ENCODE measurements at regions not wholly inside any gene's neighbourhood (a gene's known extent, or its start where the extent isn't known, plus 50 kb on each side); places are given as distances from the start of the nearest gene placed in this dataset.

GRCh38 chr12:105464406-105464805 is 133.9 kb downstream of the C12orf75 start:
- TF ChIP-seq CTCF (IDR thresholded peaks at IDR 0.05; ENCODE audit: insufficient read depth, low read length, poor library complexity, severe bottlenecking), result no peak
- H3K36me3 ChIP-seq (ENCODE audit: control insufficient read depth, insufficient read depth, low read length), result no peaks in the 10 kb centered on the region
- peaks cover 2% of the 10 kb centered on the region for H3K27me3 ChIP-seq (replicated peaks; ENCODE audit: control insufficient read depth, insufficient read depth, low read length)
- no peak for DNase-seq (ENCODE audit: extremely low read depth, insufficient read length)
- H3K4me3 ChIP-seq (replicated peaks; ENCODE audit: low read depth, low read length), result no peak overlapping the region

GRCh38 chr12:105466231-105466900 is 135.9 kb downstream of the C12orf75 start:
- Histone ChIP-seq H3K36me3 (ENCODE audit: control insufficient read depth, insufficient read depth, low read length) (no peaks in the 10 kb centered on the region), H3K27me3 (replicated peaks; ENCODE audit: control insufficient read depth, insufficient read depth, low read length) (peaks cover 2% of the 10 kb centered on the region), H3K4me3 (replicated peaks; ENCODE audit: low read depth, low read length) (no peak overlapping the region)
- TF ChIP-seq CTCF (IDR thresholded peaks at IDR 0.05; ENCODE audit: insufficient read depth, low read length, poor library complexity, severe bottlenecking), result no peak
- no peak for DNase-seq (ENCODE audit: extremely low read depth, insufficient read length)

GRCh38 chr12:105466901-105467598 is 136.6 kb downstream of the C12orf75 start:
- H3K27me3 ChIP-seq (replicated peaks; ENCODE audit: control insufficient read depth, insufficient read depth, low read length), result peaks cover 2% of the 10 kb centered on the region
- TF ChIP-seq CTCF (IDR thresholded peaks at IDR 0.05; ENCODE audit: insufficient read depth, low read length, poor library complexity, severe bottlenecking), result no peak
- H3K36me3 ChIP-seq (ENCODE audit: control insufficient read depth, insufficient read depth, low read length), result no peaks in the 10 kb centered on the region
- no peak overlapping the region for H3K4me3 ChIP-seq (replicated peaks; ENCODE audit: low read depth, low read length)
- DNase-seq (ENCODE audit: extremely low read depth, insufficient read length), result no peak

DNA sequence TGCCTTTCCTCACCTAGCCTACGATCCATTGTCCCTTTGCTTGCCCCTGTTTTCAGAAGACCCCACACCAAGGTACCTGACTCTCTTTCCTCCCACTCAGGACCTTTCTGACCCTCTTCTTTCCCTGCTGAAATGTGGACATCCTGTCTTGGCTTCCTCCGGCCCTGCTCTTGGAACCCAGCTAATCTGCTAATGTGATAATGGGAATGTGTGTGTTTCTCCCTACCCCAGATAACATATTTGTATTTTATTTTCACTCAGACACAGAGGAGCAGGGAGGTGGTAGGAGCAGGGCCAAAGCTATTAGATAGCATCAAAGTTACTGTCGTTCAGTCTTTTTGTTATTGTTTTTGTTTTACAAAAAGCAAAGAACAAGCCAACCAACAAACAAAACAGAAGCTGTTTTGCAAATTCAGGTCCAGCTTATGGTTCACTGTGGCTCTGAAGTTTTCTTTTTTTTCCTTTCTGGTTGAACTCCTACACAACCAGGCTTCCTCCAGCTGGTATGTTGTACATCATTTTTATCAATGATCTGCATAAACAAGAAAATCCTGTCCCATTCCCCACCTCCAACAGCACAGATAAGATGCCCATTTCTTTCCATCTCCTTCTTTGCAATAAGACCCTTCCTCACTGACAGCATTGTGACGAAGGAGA is 137.3 kb downstream of the C12orf75 start:
- Histone ChIP-seq H3K27me3 (replicated peaks; ENCODE audit: control insufficient read depth, insufficient read depth, low read length) (peaks cover 2% of the 10 kb centered on the region; the same call in 1 of the 2 replicates), H3K4me3 (replicated peaks; ENCODE audit: low read depth, low read length) (no peak overlapping the region), H3K36me3 (ENCODE audit: control insufficient read depth, insufficient read depth, low read length) (no peaks in the 10 kb centered on the region)
- TF ChIP-seq CTCF (IDR thresholded peaks at IDR 0.05; ENCODE audit: insufficient read depth, low read length, poor library complexity, severe bottlenecking), result no peak
- no peak for DNase-seq (ENCODE audit: extremely low read depth, insufficient read length)

DNA sequence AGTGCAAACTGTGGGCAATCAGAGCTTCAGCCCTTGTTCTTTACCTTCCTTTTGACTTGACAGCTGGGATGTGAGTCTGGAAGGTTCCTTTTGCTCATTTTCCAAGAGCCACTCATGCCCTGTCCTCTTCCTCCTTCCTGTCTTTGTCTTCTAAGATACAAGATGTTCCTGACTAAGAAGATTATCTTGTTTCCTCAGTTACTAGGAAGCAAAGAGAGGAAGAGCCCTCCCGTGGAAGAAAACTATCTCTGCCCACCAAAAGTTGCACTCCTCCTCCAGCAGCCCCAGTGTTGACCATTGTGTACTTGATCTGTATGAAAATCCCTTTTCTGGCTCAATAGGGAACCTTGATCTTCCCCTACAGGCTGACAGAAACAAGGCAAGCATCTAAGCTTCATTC is 138.0 kb downstream of the C12orf75 start:
- no peak for TF ChIP-seq CTCF (IDR thresholded peaks at IDR 0.05; ENCODE audit: insufficient read depth, low read length, poor library complexity, severe bottlenecking)

More for the DNA sequence above, 138.0 kb downstream of the C12orf75 start:
- Histone ChIP-seq H3K36me3 (ENCODE audit: control insufficient read depth, insufficient read depth, low read length) (no peaks in the 10 kb centered on the region), H3K4me3 (replicated peaks; ENCODE audit: low read depth, low read length) (no peak overlapping the region), H3K27me3 (replicated peaks; ENCODE audit: control insufficient read depth, insufficient read depth, low read length) (peaks cover 2% of the 10 kb centered on the region; the same call in 1 of the 2 replicates)
- DNase-seq (ENCODE audit: extremely low read depth, insufficient read length), result no peak
